GM19025 (cell line): ENCODE measurements at regions not wholly inside any gene's neighbourhood (a gene's known extent, or its start where the extent isn't known, plus 50 kb on each side); places are given as distances from the start of the nearest gene placed in this dataset.
"Not testable (repeated sequence)": the region's sequence is repeated elsewhere in the genome, so short reads cannot be mapped to it uniquely, and the experiment has no call there.

Experiments
- ATAC-seq: cut with Tn5 transposase; IDR thresholded peaks from one replicate; pipeline ENCODE4 v1.9.1; 2021; ENCODE audit warnings: mild to moderate bottlenecking, low read depth, moderate library complexity; ENCODE audit not compliant: unreplicated experiment

GRCh38 chr1:101185421-101185820 lies 51.4 kb upstream of the S1PR1 start:
- no peak for ATAC-seq

- ATAC-seq = no peak
These were observed 53.5 kb upstream of the S1PR1 start for GRCh38 chr1:101183388-101183699.

GRCh38 chr1:101182627-101183387 lies 54.0 kb upstream of the S1PR1 start:
- no peak for ATAC-seq

GRCh38 chr1:101181930-101182329 lies 54.9 kb upstream of the S1PR1 start:
- no peak for ATAC-seq

GRCh38 chr1:101178688-101179491 lies 57.9 kb upstream of the S1PR1 start:
- peak; percentile 83 for ATAC-seq

GRCh38 chr1:101178341-101178687 lies 58.5 kb upstream of the S1PR1 start:
- ATAC-seq = no peak

- ATAC-seq = no peak
These were observed 60.9 kb upstream of the S1PR1 start for GRCh38 chr1:101175886-101176285.

- no peak for ATAC-seq
These were observed 61.4 kb upstream of the S1PR1 start for GRCh38 chr1:101175466-101175865.

GRCh38 chr1:101174722-101175121 lies 62.1 kb upstream of the S1PR1 start:
- no peak for ATAC-seq

GRCh38 chr1:101174298-101174697 lies 62.5 kb upstream of the S1PR1 start:
- ATAC-seq = not testable (repeated sequence)

GRCh38 chr1:101170506-101171050 lies 66.2 kb upstream of the S1PR1 start:
- ATAC-seq = no peak

- ATAC-seq = no peak
These were observed 68.9 kb upstream of the S1PR1 start for GRCh38 chr1:101167891-101168290.

- no peak for ATAC-seq
These were observed 70.2 kb upstream of the S1PR1 start for GRCh38 chr1:101166583-101167120.

GRCh38 chr1:101165954-101166353 lies 70.9 kb upstream of the S1PR1 start:
- no peak for ATAC-seq

- ATAC-seq = no peak
These were observed 71.3 kb upstream of the S1PR1 start for GRCh38 chr1:101165532-101165931.

- ATAC-seq = no peak
These were observed 72.0 kb upstream of the S1PR1 start for GRCh38 chr1:101164776-101165175.

GRCh38 chr1:101162736-101163735 lies 73.8 kb upstream of the S1PR1 start:
- ATAC-seq = no peak

GRCh38 chr1:101162300-101162699 lies 74.5 kb upstream of the S1PR1 start:
- ATAC-seq = no peak

GRCh38 chr1:101161619-101162018 lies 75.2 kb upstream of the S1PR1 start:
- ATAC-seq = no peak

GRCh38 chr1:101158424-101158823 lies 78.4 kb upstream of the S1PR1 start:
- no peak for ATAC-seq
